ENCODE measurements at regions not wholly inside any gene's neighbourhood (a gene's known extent, or its start where the extent isn't known, plus 50 kb on each side); places are given as distances from the start of the nearest gene placed in this dataset.

DNA sequence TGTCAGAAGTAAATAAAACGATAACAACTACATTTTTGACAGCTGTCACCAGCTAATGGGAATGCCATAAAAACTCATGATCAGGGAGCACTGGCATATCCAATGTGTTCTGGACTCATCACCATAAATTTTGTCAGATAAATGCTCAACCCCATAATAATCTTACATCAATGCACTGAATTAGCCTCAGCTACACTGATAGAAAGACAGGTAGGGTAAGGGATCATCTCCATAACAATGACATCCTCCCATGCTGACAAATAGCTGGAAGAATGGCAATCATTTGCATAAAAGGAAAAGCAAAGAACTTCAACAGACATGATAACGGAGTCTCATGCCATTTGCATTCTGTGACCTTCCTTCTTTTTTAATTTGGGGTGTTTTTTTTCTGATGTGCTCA lies 352.8 kb upstream of the PFKP start:
- intact Hi-C loops (cut with micrococcal nuclease), result no loop called here
- H3K4me1 Mint-ChIP-seq (ENCODE audit: low read depth), result no peaks in the 10 kb centered on the region
- H3K27me3 Mint-ChIP-seq, result no peaks in the 10 kb centered on the region
- no peak overlapping the region for H3K27ac Mint-ChIP-seq
- no peaks in the 10 kb centered on the region for H3K36me3 Mint-ChIP-seq (ENCODE audit: low read depth)
- no peak overlapping the region for H3K4me3 Mint-ChIP-seq
- H3K9me3 Mint-ChIP-seq, result peaks cover 35% of the 10 kb centered on the region

DNA sequence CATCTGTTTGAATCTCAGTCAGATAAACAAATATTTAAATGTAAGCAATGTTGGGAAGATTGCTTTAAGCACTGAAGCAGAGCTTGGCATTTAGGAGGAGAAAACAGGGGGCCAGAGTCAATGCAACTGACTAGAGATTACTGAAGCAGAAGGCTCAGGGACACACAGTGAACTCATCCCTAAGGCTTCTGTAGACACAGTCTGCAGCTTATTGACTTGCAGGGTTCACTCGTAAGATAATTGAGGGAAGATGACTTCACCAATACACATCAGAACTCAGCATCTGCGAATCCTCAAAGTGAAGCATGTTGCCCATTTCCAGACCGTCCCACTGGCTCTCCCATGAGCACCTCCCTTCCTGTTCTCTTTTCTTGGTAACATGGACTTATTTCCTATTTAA lies 363.4 kb upstream of the PFKP start:
- H3K27ac Mint-ChIP-seq, result no peak overlapping the region
- peaks cover under 1% of the 10 kb centered on the region for H3K9me3 Mint-ChIP-seq
- no peaks in the 10 kb centered on the region for H3K36me3 Mint-ChIP-seq (ENCODE audit: low read depth)
- no peaks in the 10 kb centered on the region for H3K27me3 Mint-ChIP-seq
- intact Hi-C loops (cut with micrococcal nuclease), result no loop called here
- H3K4me1 Mint-ChIP-seq (ENCODE audit: low read depth), result no peaks in the 10 kb centered on the region
- H3K4me3 Mint-ChIP-seq, result no peak overlapping the region

DNA sequence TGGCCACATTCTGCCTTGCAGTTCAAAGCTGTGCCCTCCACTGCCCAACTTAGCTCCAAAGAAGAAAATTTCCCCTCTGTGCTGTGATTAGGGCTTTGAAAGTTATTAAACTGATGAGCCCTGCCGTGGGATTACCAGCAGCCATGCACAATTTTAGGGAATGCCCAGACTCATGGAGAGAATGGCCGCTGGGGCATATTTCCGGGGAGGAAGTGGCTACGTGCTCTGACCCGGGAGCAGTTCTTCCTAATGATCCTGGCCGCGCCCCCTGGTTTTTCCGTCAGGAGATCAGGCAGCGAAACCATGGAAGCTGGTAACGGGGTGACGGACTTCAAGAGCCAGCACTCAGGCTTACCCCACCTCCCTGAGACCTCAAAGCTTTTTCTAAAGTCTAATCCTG lies 365.5 kb upstream of the PFKP start:
- Mint-ChIP-seq H3K4me1 (ENCODE audit: low read depth) (no peaks in the 10 kb centered on the region), H3K4me3 (no peak overlapping the region), H3K9me3 (no peaks in the 10 kb centered on the region), H3K27ac (no peak overlapping the region), H3K36me3 (ENCODE audit: low read depth) (no peaks in the 10 kb centered on the region), H3K27me3 (no peaks in the 10 kb centered on the region)
- intact Hi-C loops (cut with micrococcal nuclease), result no loop called here

DNA sequence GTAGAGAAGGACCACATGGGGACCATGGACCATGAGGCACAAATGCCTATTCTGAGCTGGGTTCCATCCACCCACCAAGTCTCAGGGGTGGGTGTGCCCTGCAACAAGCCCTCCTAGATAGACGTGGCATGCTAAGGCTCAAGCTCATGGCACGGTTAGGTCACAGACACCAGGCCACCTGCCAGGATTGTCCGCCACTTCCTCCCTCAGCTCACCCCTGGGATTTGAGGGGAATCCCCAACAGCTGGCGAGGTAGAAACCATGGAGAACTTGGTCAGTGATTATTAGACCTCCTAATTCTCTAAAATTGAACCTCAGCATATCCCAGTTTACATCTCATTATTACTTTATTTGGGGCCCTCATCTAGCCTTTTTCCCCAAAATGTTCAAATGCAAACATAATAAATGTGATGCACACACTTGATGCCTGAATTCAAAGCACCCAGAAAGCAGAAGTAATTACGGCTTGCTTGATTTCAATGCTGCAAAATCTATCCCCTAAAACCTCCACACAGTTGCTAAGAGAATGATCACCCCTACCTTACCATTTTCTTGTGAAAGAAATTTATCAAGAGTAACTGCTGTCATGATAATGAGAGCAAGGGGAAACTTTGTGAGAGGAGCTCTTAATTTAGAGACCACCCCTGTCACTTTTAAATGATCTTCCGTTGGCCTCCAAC lies 366.6 kb upstream of the PFKP start:
- H3K36me3 Mint-ChIP-seq (ENCODE audit: low read depth), result no peaks in the 10 kb centered on the region
- H3K9me3 Mint-ChIP-seq, result no peaks in the 10 kb centered on the region
- H3K27me3 Mint-ChIP-seq, result no peaks in the 10 kb centered on the region
- H3K27ac Mint-ChIP-seq, result no peak overlapping the region
- no peaks in the 10 kb centered on the region for H3K4me1 Mint-ChIP-seq (ENCODE audit: low read depth)
- intact Hi-C loops (cut with micrococcal nuclease), result no loop called here
- H3K4me3 Mint-ChIP-seq, result no peak overlapping the region

DNA sequence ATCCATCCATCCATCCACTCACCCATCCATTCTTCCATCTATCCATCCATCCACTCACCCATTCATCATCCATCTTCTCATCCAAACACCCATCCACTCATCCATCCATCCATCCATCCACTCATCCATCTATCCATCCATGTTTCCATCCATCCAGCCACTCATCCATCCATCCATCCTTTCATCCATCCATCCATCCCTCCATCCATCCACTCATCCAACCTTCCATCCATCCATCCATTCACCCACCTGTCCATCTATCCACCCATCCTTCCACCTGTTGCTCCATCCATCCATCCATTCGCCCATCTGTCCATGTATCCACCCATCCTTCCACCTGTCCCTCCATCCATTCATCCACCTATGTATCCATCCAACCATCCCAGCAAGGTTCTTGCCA lies 378.4 kb upstream of the PFKP start:
- Mint-ChIP-seq H3K4me1 (ENCODE audit: low read depth) (no peaks in the 10 kb centered on the region), H3K27ac (no peak overlapping the region), H3K27me3 (no peaks in the 10 kb centered on the region), H3K4me3 (no peak overlapping the region), H3K36me3 (ENCODE audit: low read depth) (no peaks in the 10 kb centered on the region), H3K9me3 (peaks cover 11% of the 10 kb centered on the region)
- intact Hi-C loops (cut with micrococcal nuclease), result no loop called here

DNA sequence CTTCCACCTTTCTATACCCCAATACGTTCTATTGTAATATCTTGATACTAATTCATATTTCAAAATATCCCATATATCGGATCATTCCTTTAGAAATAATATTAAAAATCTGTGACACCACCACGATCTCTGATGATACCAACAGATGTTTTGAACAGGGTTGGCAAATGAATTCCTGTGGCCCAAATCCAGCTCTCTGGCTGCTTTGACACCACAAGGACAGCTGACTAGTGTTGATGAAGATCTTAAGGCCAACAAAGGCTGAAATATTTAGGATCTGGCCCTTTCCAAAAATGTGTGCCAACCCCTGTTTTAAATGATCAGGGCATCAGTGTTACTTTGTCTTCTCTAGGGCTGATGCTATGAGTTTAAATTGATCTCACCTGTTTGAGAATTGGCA lies 380.7 kb upstream of the PFKP start:
- peaks cover 11% of the 10 kb centered on the region for H3K9me3 Mint-ChIP-seq

DNA sequence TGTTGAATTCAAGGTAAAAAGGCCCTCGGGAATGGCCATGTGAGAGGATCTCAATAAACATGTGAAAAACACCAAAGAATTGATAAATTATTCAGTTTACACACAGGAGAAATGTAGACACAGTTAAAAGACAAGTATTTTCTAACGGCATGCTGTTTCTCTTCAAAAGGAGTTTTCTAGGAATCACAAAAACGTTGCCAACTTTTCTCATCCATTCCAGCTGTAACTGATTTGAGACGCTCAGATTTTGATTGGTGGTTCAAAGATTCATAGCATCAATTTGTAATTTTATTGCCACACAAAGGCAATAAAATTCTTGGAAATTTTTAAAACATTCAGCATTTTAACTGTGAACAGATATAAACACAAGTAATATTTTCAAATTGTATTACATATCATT lies 384.9 kb upstream of the PFKP start:
- Mint-ChIP-seq H3K4me3 (no peak overlapping the region), H3K27ac (no peak overlapping the region), H3K36me3 (ENCODE audit: low read depth) (no peaks in the 10 kb centered on the region), H3K27me3 (no peaks in the 10 kb centered on the region), H3K4me1 (ENCODE audit: low read depth) (no peaks in the 10 kb centered on the region), H3K9me3 (no peaks in the 10 kb centered on the region)
- intact Hi-C loops (cut with micrococcal nuclease), result no loop called here

More for the DNA sequence above, 380.7 kb upstream of the PFKP start:
- no peak overlapping the region for H3K4me3 Mint-ChIP-seq
- H3K27ac Mint-ChIP-seq, result no peak overlapping the region
- H3K27me3 Mint-ChIP-seq, result no peaks in the 10 kb centered on the region
- H3K4me1 Mint-ChIP-seq (ENCODE audit: low read depth), result no peaks in the 10 kb centered on the region
- intact Hi-C loops (cut with micrococcal nuclease), result no loop called here
- H3K36me3 Mint-ChIP-seq (ENCODE audit: low read depth), result no peaks in the 10 kb centered on the region

DNA sequence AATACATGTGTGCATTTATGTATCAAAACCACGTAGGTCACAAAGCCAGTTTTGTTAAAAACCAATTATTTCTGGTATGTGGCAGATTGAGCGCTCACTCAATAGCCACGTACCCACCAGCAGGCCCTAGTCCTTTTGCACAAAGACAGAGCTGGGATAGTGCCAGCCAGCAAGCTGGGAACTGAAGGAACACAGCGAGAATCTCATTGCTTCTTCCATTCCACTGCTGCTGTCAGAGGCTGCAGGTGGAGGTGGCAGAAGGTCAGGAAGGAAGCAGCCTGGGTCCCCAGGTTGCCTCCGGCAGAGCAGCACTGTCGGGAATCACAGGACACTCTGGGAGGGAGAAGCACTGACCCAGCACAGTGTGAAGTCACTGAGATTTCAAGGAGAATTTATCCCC lies 385.5 kb upstream of the PFKP start:
- Mint-ChIP-seq H3K27ac (no peak overlapping the region), H3K4me3 (no peak overlapping the region), H3K9me3 (no peaks in the 10 kb centered on the region), H3K27me3 (no peaks in the 10 kb centered on the region), H3K4me1 (ENCODE audit: low read depth) (no peaks in the 10 kb centered on the region), H3K36me3 (ENCODE audit: low read depth) (no peaks in the 10 kb centered on the region)
- intact Hi-C loops (cut with micrococcal nuclease), result no loop called here

DNA sequence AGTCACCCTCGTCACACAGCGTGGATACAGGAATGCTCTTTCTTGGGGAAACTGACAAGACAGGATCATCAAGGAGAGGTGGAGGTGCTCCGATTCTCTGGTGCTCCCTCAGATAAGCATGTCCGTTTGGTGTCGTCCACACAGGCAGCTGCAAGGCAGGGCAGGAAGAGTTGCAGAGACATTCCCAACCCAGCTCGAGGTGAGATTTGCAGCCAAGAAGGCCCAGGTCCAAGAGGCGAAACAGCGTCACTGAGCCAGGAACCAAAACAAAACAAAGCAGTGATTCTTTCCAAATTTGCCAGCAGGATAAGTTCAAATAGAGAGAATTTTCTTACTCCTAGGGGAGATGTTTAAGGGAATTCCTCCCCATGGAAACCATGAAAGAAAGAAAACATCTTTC lies 386.5 kb upstream of the PFKP start:
- Mint-ChIP-seq H3K4me1 (ENCODE audit: low read depth) (no peaks in the 10 kb centered on the region), H3K4me3 (no peak overlapping the region)

DNA sequence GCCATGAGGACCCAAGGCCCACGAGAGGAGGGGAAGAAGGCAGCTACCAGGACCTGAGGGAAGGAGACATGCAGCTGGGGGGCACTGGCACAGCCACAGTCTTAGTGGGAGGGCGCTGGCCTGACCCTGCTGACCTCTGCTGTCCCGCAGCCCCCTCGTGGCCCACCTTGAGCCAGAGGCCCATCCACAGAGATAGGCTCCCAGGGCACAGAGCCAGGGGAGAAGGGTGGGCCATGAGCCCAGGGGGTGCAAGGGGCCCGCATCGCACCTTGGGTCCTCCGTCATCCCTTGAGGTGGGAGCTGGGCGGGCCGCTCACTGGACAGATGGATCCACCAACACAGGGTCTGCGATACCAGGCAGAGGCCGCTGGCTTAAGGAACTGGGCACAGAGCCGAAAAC lies 387.7 kb upstream of the PFKP start:
- intact Hi-C loops (cut with micrococcal nuclease), result no loop called here
- H3K4me3 Mint-ChIP-seq, result no peak overlapping the region
- no peaks in the 10 kb centered on the region for H3K27me3 Mint-ChIP-seq

More for the DNA sequence above, 386.5 kb upstream of the PFKP start:
- intact Hi-C loops (cut with micrococcal nuclease), result no loop called here
- Mint-ChIP-seq H3K27me3 (no peaks in the 10 kb centered on the region), H3K9me3 (no peaks in the 10 kb centered on the region), H3K36me3 (ENCODE audit: low read depth) (no peaks in the 10 kb centered on the region), H3K27ac (no peak overlapping the region)

DNA sequence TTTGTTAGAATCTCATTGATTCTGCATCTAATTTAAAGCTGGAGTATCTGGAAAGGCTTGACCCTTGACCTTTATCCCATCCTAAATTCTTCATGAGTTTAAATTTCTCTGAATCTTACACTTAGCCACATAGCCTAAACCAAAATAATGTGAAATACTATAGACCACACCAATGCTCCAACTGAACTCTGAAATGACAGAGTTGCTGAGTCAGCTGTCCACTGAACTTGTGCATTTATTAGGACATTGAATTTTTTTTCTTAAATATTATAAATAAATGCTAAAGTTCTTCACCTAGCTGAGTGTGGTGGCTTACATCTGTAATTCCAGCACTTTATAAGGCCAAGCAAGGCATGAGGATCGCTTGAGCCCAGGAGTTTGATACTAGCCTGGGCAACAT lies 390.9 kb upstream of the PFKP start:
- H3K36me3 Mint-ChIP-seq (ENCODE audit: low read depth), result no peaks in the 10 kb centered on the region
- no peaks in the 10 kb centered on the region for H3K4me1 Mint-ChIP-seq (ENCODE audit: low read depth)
- no peaks in the 10 kb centered on the region for H3K27me3 Mint-ChIP-seq
- no peak overlapping the region for H3K4me3 Mint-ChIP-seq
- H3K9me3 Mint-ChIP-seq, result no peaks in the 10 kb centered on the region
- H3K27ac Mint-ChIP-seq, result no peak overlapping the region
- intact Hi-C loops (cut with micrococcal nuclease), result no loop called here

More for the DNA sequence above, 387.7 kb upstream of the PFKP start:
- Mint-ChIP-seq H3K36me3 (ENCODE audit: low read depth) (no peaks in the 10 kb centered on the region), H3K4me1 (ENCODE audit: low read depth) (no peaks in the 10 kb centered on the region), H3K9me3 (no peaks in the 10 kb centered on the region), H3K27ac (no peak overlapping the region)

DNA sequence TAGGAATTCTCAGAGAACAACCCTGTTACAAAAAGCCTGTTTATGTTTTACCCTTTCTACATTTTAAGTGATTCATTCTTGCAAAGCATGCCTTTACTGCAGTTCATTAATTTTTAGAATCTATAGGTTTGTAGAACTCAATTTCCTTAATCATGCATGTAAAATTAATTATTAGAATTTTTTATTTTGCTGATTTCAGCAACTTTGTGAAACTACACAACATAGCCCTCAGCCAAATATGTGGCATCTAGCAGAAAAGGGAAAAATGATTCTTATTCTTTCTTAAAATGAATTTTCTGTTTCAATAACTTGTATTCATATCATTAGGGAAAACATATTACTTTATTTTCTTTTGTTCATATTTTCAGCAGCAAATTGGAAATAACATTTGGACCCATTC lies 392.9 kb upstream of the PFKP start:
- H3K4me3 Mint-ChIP-seq, result no peak overlapping the region
- no peaks in the 10 kb centered on the region for H3K27me3 Mint-ChIP-seq
- no peaks in the 10 kb centered on the region for H3K36me3 Mint-ChIP-seq (ENCODE audit: low read depth)
- intact Hi-C loops (cut with micrococcal nuclease), result no loop called here
- no peak overlapping the region for H3K27ac Mint-ChIP-seq
- H3K9me3 Mint-ChIP-seq, result peaks cover 5% of the 10 kb centered on the region
- H3K4me1 Mint-ChIP-seq (ENCODE audit: low read depth), result no peaks in the 10 kb centered on the region

DNA sequence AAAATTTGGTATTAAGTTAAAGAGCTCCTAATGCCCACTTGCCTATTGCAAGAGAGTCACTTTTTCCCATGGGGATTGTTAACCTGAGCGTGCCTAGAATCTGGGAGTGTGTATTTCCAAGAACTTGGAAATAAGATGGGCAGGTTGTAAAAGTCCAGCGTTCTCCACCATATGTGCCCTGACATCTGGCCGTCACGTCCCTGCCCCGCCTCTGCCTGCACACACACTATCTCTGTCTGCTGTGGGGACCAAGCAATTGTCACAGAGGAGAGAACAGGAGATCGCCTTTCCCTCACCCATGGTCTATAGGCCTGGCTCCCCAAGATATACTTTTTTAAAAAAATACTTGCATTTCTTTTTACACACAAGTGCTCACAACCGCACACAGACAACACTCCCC lies 396.5 kb upstream of the PFKP start:
- no peaks in the 10 kb centered on the region for H3K36me3 Mint-ChIP-seq (ENCODE audit: low read depth)
- H3K27me3 Mint-ChIP-seq, result no peaks in the 10 kb centered on the region
- no peaks in the 10 kb centered on the region for H3K4me1 Mint-ChIP-seq (ENCODE audit: low read depth)
- H3K27ac Mint-ChIP-seq, result no peak overlapping the region
- intact Hi-C loops (cut with micrococcal nuclease), result no loop called here
- peaks cover 17% of the 10 kb centered on the region for H3K9me3 Mint-ChIP-seq
- H3K4me3 Mint-ChIP-seq, result no peak overlapping the region

DNA sequence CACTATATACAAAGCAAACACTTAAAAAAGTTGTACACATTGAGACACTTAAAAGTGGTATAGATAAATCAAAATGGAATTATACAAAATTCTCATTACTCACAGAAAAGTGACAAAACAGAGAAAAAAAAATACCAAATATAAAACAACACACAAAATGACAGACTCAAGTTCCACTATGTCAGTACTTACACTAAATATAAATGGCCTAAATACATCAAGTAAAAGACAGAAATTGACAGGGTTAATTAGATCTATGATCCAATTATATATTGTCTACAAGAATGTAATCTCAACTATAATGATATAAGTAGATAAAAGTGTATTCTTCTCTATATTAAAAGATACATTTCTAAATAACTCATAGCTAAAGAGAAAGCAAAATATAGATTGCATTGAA lies 401.6 kb upstream of the PFKP start:
- no peaks in the 10 kb centered on the region for H3K4me1 Mint-ChIP-seq (ENCODE audit: low read depth)
- no peak overlapping the region for H3K27ac Mint-ChIP-seq
- no peaks in the 10 kb centered on the region for H3K36me3 Mint-ChIP-seq (ENCODE audit: low read depth)
- intact Hi-C loops (cut with micrococcal nuclease), result no loop called here
- no peaks in the 10 kb centered on the region for H3K27me3 Mint-ChIP-seq
- peaks cover 25% of the 10 kb centered on the region for H3K9me3 Mint-ChIP-seq
- no peak overlapping the region for H3K4me3 Mint-ChIP-seq

DNA sequence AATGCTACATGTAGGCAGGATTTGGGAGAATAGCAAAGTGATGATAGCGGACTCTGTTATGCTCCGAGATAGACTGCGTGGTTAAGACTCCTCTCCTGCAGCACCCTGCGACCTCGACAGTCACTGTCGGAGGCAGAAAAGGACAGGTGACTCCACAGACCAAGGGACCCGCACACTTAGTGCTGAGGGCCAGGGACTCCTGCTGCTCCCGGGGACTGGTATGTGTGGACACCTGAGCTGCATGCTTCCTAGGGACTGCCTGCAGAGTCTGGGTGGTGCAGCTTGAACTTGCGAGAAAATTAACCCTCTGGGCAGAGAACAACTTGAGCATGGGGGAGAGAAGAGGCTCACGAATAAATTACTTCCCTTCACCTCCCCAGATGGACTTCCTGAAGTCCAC lies 407.1 kb upstream of the PFKP start:
- H3K27ac Mint-ChIP-seq, result no peak overlapping the region
- H3K27me3 Mint-ChIP-seq, result no peaks in the 10 kb centered on the region
- intact Hi-C loops (cut with micrococcal nuclease), result no loop called here
- peaks cover 9% of the 10 kb centered on the region for H3K9me3 Mint-ChIP-seq
- H3K36me3 Mint-ChIP-seq (ENCODE audit: low read depth), result no peaks in the 10 kb centered on the region
- no peak overlapping the region for H3K4me3 Mint-ChIP-seq
- H3K4me1 Mint-ChIP-seq (ENCODE audit: low read depth), result no peaks in the 10 kb centered on the region

All from dendritic cell treated with granulocyte-macrophage colony-stimulating factor and Interleukin-4, amounts not matched to agents 40 ng/mL and 50 ng/mL, for 4 days (primary cell).